ENCODE measurements at regions not wholly inside any gene's neighbourhood (a gene's known extent, or its start where the extent isn't known, plus 50 kb on each side); places are given as distances from the start of the nearest gene placed in this dataset.

- H3K36me3 ChIP-seq (ENCODE audit: control insufficient read depth in 3 of 3, insufficient read depth in 3 of 3, low read length in 3 of 3) = no peaks in the 10 kb centered on the region
- H3K27ac ChIP-seq (ENCODE audit: low read depth, low read length) = no peak overlapping the region
- no peaks in the 10 kb centered on the region for H3K27me3 ChIP-seq (ENCODE audit: control insufficient read depth in 3 of 3, insufficient read depth in 3 of 3, low read length in 3 of 3)
- no peak overlapping the region for H3K4me3 ChIP-seq (ENCODE audit: low read length in 3 of 3)
- H3K9me3 ChIP-seq (ENCODE audit: control insufficient read depth in 3 of 3, low read length in 3 of 3) = no peaks in the 10 kb centered on the region
- no peaks in the 10 kb centered on the region for H3K4me1 ChIP-seq (ENCODE audit: control insufficient read depth in 3 of 3, insufficient read depth in 3 of 3, low read length in 3 of 3)
- H3K9ac ChIP-seq (ENCODE audit: low read depth in 1 of 3, low read length in 3 of 3) = no peak overlapping the region
Observed at GRCh38 chr12:22971701-22972191, 346.8 kb downstream of the ETNK1 start.

- no peak overlapping the region for H3K9ac ChIP-seq (ENCODE audit: low read depth in 1 of 3, low read length in 3 of 3)
- no peaks in the 10 kb centered on the region for H3K36me3 ChIP-seq (ENCODE audit: control insufficient read depth in 3 of 3, insufficient read depth in 3 of 3, low read length in 3 of 3)
- no peak overlapping the region for H3K27ac ChIP-seq (ENCODE audit: low read depth, low read length)
- H3K4me3 ChIP-seq (ENCODE audit: low read length in 3 of 3) = no peak overlapping the region
- H3K4me1 ChIP-seq (ENCODE audit: control insufficient read depth in 3 of 3, insufficient read depth in 3 of 3, low read length in 3 of 3) = no peaks in the 10 kb centered on the region
- no peaks in the 10 kb centered on the region for H3K9me3 ChIP-seq (ENCODE audit: control insufficient read depth in 3 of 3, low read length in 3 of 3)
- no peaks in the 10 kb centered on the region for H3K27me3 ChIP-seq (ENCODE audit: control insufficient read depth in 3 of 3, insufficient read depth in 3 of 3, low read length in 3 of 3)
Observed at GRCh38 chr12:22974865-22975264, 349.9 kb downstream of the ETNK1 start.

GRCh38 chr12:22978962-22979361 is 354.0 kb downstream of the ETNK1 start:
- no peaks in the 10 kb centered on the region for H3K9me3 ChIP-seq (ENCODE audit: control insufficient read depth in 3 of 3, low read length in 3 of 3)
- no peaks in the 10 kb centered on the region for H3K36me3 ChIP-seq (ENCODE audit: control insufficient read depth in 3 of 3, insufficient read depth in 3 of 3, low read length in 3 of 3)
- no peak overlapping the region for H3K4me3 ChIP-seq (ENCODE audit: low read length in 3 of 3)
- H3K27ac ChIP-seq (ENCODE audit: low read depth, low read length) = no peak overlapping the region
- no peaks in the 10 kb centered on the region for H3K4me1 ChIP-seq (ENCODE audit: control insufficient read depth in 3 of 3, insufficient read depth in 3 of 3, low read length in 3 of 3)
- no peaks in the 10 kb centered on the region for H3K27me3 ChIP-seq (ENCODE audit: control insufficient read depth in 3 of 3, insufficient read depth in 3 of 3, low read length in 3 of 3)
- H3K9ac ChIP-seq (ENCODE audit: low read depth in 1 of 3, low read length in 3 of 3) = no peak overlapping the region

GRCh38 chr12:22979854-22980469 is 355.0 kb downstream of the ETNK1 start:
- no peak overlapping the region for H3K9ac ChIP-seq (ENCODE audit: low read depth in 1 of 3, low read length in 3 of 3)
- no peak overlapping the region for H3K27ac ChIP-seq (ENCODE audit: low read depth, low read length)
- H3K36me3 ChIP-seq (ENCODE audit: control insufficient read depth in 3 of 3, insufficient read depth in 3 of 3, low read length in 3 of 3) = no peaks in the 10 kb centered on the region
- H3K4me3 ChIP-seq (ENCODE audit: low read length in 3 of 3) = no peak overlapping the region
- no peaks in the 10 kb centered on the region for H3K4me1 ChIP-seq (ENCODE audit: control insufficient read depth in 3 of 3, insufficient read depth in 3 of 3, low read length in 3 of 3)
- H3K27me3 ChIP-seq (ENCODE audit: control insufficient read depth in 3 of 3, insufficient read depth in 3 of 3, low read length in 3 of 3) = no peaks in the 10 kb centered on the region
- H3K9me3 ChIP-seq (ENCODE audit: control insufficient read depth in 3 of 3, low read length in 3 of 3) = no peaks in the 10 kb centered on the region

GRCh38 chr12:22981711-22982110 is 356.7 kb downstream of the ETNK1 start:
- Histone ChIP-seq H3K4me3 (ENCODE audit: low read length in 3 of 3) (no peak overlapping the region), H3K9ac (ENCODE audit: low read depth in 1 of 3, low read length in 3 of 3) (no peak overlapping the region), H3K9me3 (ENCODE audit: control insufficient read depth in 3 of 3, low read length in 3 of 3) (no peaks in the 10 kb centered on the region), H3K27me3 (ENCODE audit: control insufficient read depth in 3 of 3, insufficient read depth in 3 of 3, low read length in 3 of 3) (no peaks in the 10 kb centered on the region), H3K27ac (ENCODE audit: low read depth, low read length) (no peak overlapping the region), H3K36me3 (ENCODE audit: control insufficient read depth in 3 of 3, insufficient read depth in 3 of 3, low read length in 3 of 3) (no peaks in the 10 kb centered on the region), H3K4me1 (ENCODE audit: control insufficient read depth in 3 of 3, insufficient read depth in 3 of 3, low read length in 3 of 3) (no peaks in the 10 kb centered on the region)

GRCh38 chr12:22982635-22983034 is 357.7 kb downstream of the ETNK1 start:
- Histone ChIP-seq H3K4me3 (ENCODE audit: low read length in 3 of 3) (no peak overlapping the region), H3K27me3 (ENCODE audit: control insufficient read depth in 3 of 3, insufficient read depth in 3 of 3, low read length in 3 of 3) (no peaks in the 10 kb centered on the region), H3K4me1 (ENCODE audit: control insufficient read depth in 3 of 3, insufficient read depth in 3 of 3, low read length in 3 of 3) (no peaks in the 10 kb centered on the region), H3K9me3 (ENCODE audit: control insufficient read depth in 3 of 3, low read length in 3 of 3) (no peaks in the 10 kb centered on the region), H3K36me3 (ENCODE audit: control insufficient read depth in 3 of 3, insufficient read depth in 3 of 3, low read length in 3 of 3) (no peaks in the 10 kb centered on the region), H3K27ac (ENCODE audit: low read depth, low read length) (no peak overlapping the region), H3K9ac (ENCODE audit: low read depth in 1 of 3, low read length in 3 of 3) (no peak overlapping the region)

- Histone ChIP-seq H3K27me3 (ENCODE audit: control insufficient read depth in 3 of 3, insufficient read depth in 3 of 3, low read length in 3 of 3) (no peaks in the 10 kb centered on the region), H3K4me1 (ENCODE audit: control insufficient read depth in 3 of 3, insufficient read depth in 3 of 3, low read length in 3 of 3) (no peaks in the 10 kb centered on the region), H3K4me3 (ENCODE audit: low read length in 3 of 3) (no peak overlapping the region), H3K27ac (ENCODE audit: low read depth, low read length) (no peak overlapping the region), H3K9ac (ENCODE audit: low read depth in 1 of 3, low read length in 3 of 3) (no peak overlapping the region), H3K9me3 (ENCODE audit: control insufficient read depth in 3 of 3, low read length in 3 of 3) (no peaks in the 10 kb centered on the region), H3K36me3 (ENCODE audit: control insufficient read depth in 3 of 3, insufficient read depth in 3 of 3, low read length in 3 of 3) (no peaks in the 10 kb centered on the region)
Observed at GRCh38 chr12:22986997-22987396, 362.0 kb downstream of the ETNK1 start.

GRCh38 chr12:22990501-22990900 is 365.5 kb downstream of the ETNK1 start:
- no peaks in the 10 kb centered on the region for H3K36me3 ChIP-seq (ENCODE audit: control insufficient read depth in 3 of 3, insufficient read depth in 3 of 3, low read length in 3 of 3)
- no peaks in the 10 kb centered on the region for H3K4me1 ChIP-seq (ENCODE audit: control insufficient read depth in 3 of 3, insufficient read depth in 3 of 3, low read length in 3 of 3)
- no peak overlapping the region for H3K9ac ChIP-seq (ENCODE audit: low read depth in 1 of 3, low read length in 3 of 3)
- H3K9me3 ChIP-seq (ENCODE audit: control insufficient read depth in 3 of 3, low read length in 3 of 3) = no peaks in the 10 kb centered on the region
- no peaks in the 10 kb centered on the region for H3K27me3 ChIP-seq (ENCODE audit: control insufficient read depth in 3 of 3, insufficient read depth in 3 of 3, low read length in 3 of 3)
- H3K4me3 ChIP-seq (ENCODE audit: low read length in 3 of 3) = no peak overlapping the region
- no peak overlapping the region for H3K27ac ChIP-seq (ENCODE audit: low read depth, low read length)

- no peak overlapping the region for H3K4me3 ChIP-seq (ENCODE audit: low read length in 3 of 3)
- no peak overlapping the region for H3K27ac ChIP-seq (ENCODE audit: low read depth, low read length)
- no peaks in the 10 kb centered on the region for H3K27me3 ChIP-seq (ENCODE audit: control insufficient read depth in 3 of 3, insufficient read depth in 3 of 3, low read length in 3 of 3)
- H3K9ac ChIP-seq (ENCODE audit: low read depth in 1 of 3, low read length in 3 of 3) = no peak overlapping the region
- H3K36me3 ChIP-seq (ENCODE audit: control insufficient read depth in 3 of 3, insufficient read depth in 3 of 3, low read length in 3 of 3) = no peaks in the 10 kb centered on the region
- no peaks in the 10 kb centered on the region for H3K9me3 ChIP-seq (ENCODE audit: control insufficient read depth in 3 of 3, low read length in 3 of 3)
- H3K4me1 ChIP-seq (ENCODE audit: control insufficient read depth in 3 of 3, insufficient read depth in 3 of 3, low read length in 3 of 3) = no peaks in the 10 kb centered on the region
Observed at GRCh38 chr12:22991250-22991844, 366.4 kb downstream of the ETNK1 start.

GRCh38 chr12:22993609-22994315 is 368.8 kb downstream of the ETNK1 start:
- H3K27me3 ChIP-seq (ENCODE audit: control insufficient read depth in 3 of 3, insufficient read depth in 3 of 3, low read length in 3 of 3) = no peaks in the 10 kb centered on the region
- no peaks in the 10 kb centered on the region for H3K36me3 ChIP-seq (ENCODE audit: control insufficient read depth in 3 of 3, insufficient read depth in 3 of 3, low read length in 3 of 3)
- no peak overlapping the region for H3K27ac ChIP-seq (ENCODE audit: low read depth, low read length)
- peaks cover 0 to 2% (median 0%) of the 10 kb centered on the region in 3 donors for H3K9me3 ChIP-seq (ENCODE audit: control insufficient read depth in 3 of 3, low read length in 3 of 3)
- H3K4me1 ChIP-seq (ENCODE audit: control insufficient read depth in 3 of 3, insufficient read depth in 3 of 3, low read length in 3 of 3) = no peaks in the 10 kb centered on the region
- no peak overlapping the region for H3K4me3 ChIP-seq (ENCODE audit: low read length in 3 of 3)
- no peak overlapping the region for H3K9ac ChIP-seq (ENCODE audit: low read depth in 1 of 3, low read length in 3 of 3)
